SK-N-SH treated with all-trans-retinoic acid at 6 μM for 48 hours (cell line): ENCODE measurements at regions not wholly inside any gene's neighbourhood (a gene's known extent, or its start where the extent isn't known, plus 50 kb on each side); places are given as distances from the start of the nearest gene placed in this dataset.

Experiments used
- ATAC-seq: fragments of 200-7000 bp; cut with Tn5 transposase; 3 replicates; pipeline ENCODE4 v1.9.1; 2020; ENCODE audit warnings: mild to moderate bottlenecking, moderate library complexity
- BACH2 ChIP-seq: fragments of 250-450 bp; sonication (Bioruptor Pico); IDR thresholded peaks from 2 replicates; pipeline ENCODE4 v1.9.0; 2021; ENCODE audit warnings: mild to moderate bottlenecking, borderline replicate concordance
- CREB5 ChIP-seq: fragments of 250-450 bp; sonication (Bioruptor Pico); IDR thresholded peaks from 2 replicates; pipeline ENCODE4 v1.5.1; 2020; ENCODE audit warnings: low read depth, mild to moderate bottlenecking, moderate library complexity
- CSDC2 ChIP-seq: fragments of 250-450 bp; sonication (Bioruptor Pico); IDR thresholded peaks from 2 replicates; pipeline ENCODE4 v1.5.0; 2020; ENCODE audit warnings: mild to moderate bottlenecking, moderate library complexity
- ESRRG ChIP-seq: fragments of 250-450 bp; sonication (Bioruptor Pico); IDR thresholded peaks from 2 replicates; pipeline ENCODE4 v1.6.1; 2021; ENCODE audit warnings: mild to moderate bottlenecking
- GLIS3 ChIP-seq: fragments of 250-450 bp; sonication (Bioruptor Pico); IDR thresholded peaks from 2 replicates; pipeline ENCODE4 v1.5.0; 2020; ENCODE audit warnings: mild to moderate bottlenecking, moderate library complexity
- ISL1 ChIP-seq: fragments of 250-450 bp; sonication (Bioruptor Pico); IDR thresholded peaks from 2 replicates; pipeline ENCODE4 v2.1.2; 2022; ENCODE audit warnings: mild to moderate bottlenecking, moderate library complexity
- OSR1 ChIP-seq: fragments of 250-450 bp; sonication (Bioruptor Pico); IDR thresholded peaks from 2 replicates; pipeline ENCODE4 v1.8.0; 2022; ENCODE audit warnings: moderate library complexity, mild to moderate bottlenecking, inconsistent platforms
- PPARA ChIP-seq: fragments of 250-450 bp; sonication (Bioruptor Pico); IDR thresholded peaks from 2 replicates; pipeline ENCODE4 v1.5.0; 2020; ENCODE audit warnings: mild to moderate bottlenecking, borderline replicate concordance
- RARB ChIP-seq: fragments of 250-450 bp; sonication (Bioruptor Pico); IDR thresholded peaks from 2 replicates; pipeline ENCODE4 v1.8.0; 2021; ENCODE audit warnings: mild to moderate bottlenecking, moderate library complexity
- TCF4 ChIP-seq: fragments of 250-450 bp; sonication (Bioruptor Pico); IDR thresholded peaks from 2 replicates; pipeline ENCODE4 v1.8.0; 2021; ENCODE audit warnings: mild to moderate bottlenecking, moderate library complexity, borderline replicate concordance
- TOX ChIP-seq: fragments of 250-450 bp; sonication (Bioruptor Pico); IDR thresholded peaks from 2 replicates; pipeline ENCODE4 v1.8.0; 2021; ENCODE audit warnings: mild to moderate bottlenecking, moderate library complexity, borderline replicate concordance
- TSHZ2 ChIP-seq: fragments of 250-450 bp; sonication (Bioruptor Pico); IDR thresholded peaks from 2 replicates; pipeline ENCODE4 v1.5.0; 2020; ENCODE audit warnings: mild to moderate bottlenecking, moderate library complexity
- ZC3H10 ChIP-seq: fragments of 250-450 bp; sonication (Bioruptor Pico); IDR thresholded peaks from 2 replicates; pipeline ENCODE4 v1.5.1; 2021; ENCODE audit warnings: mild to moderate bottlenecking, moderate library complexity
- ZFP3 ChIP-seq: fragments of 250-450 bp; sonication (Bioruptor Pico); IDR thresholded peaks from 2 replicates; pipeline ENCODE4 v1.5.0; 2020; ENCODE audit warnings: mild to moderate bottlenecking, moderate library complexity
- ZNF565 ChIP-seq: fragments of 450-650 bp; formaldehyde crosslinking; conservative IDR thresholded peaks from 2 replicates; pipeline ENCODE4 v1.5.0; 2020; ENCODE audit warnings: low read depth, mild to moderate bottlenecking, moderate library complexity
- ZNF8 ChIP-seq: fragments of 450-650 bp; formaldehyde crosslinking; IDR thresholded peaks from 2 replicates; pipeline ENCODE4 v1.5.0; 2020; ENCODE audit warnings: mild to moderate bottlenecking, moderate library complexity
- TF ChIP-seq, protein P1 (sequence below): fragments of 250-450 bp; sonication (Bioruptor Pico); IDR thresholded peaks from 2 replicates; pipeline ENCODE4 v1.8.0; 2020; ENCODE audit warnings: mild to moderate bottlenecking, moderate library complexity, borderline replicate concordance
- TF ChIP-seq, protein P2 (sequence below): fragments of 250-450 bp; sonication (Bioruptor Pico); IDR thresholded peaks from 2 replicates; pipeline ENCODE4 v1.5.1; 2021; ENCODE audit warnings: mild to moderate bottlenecking, moderate library complexity

DNA sequence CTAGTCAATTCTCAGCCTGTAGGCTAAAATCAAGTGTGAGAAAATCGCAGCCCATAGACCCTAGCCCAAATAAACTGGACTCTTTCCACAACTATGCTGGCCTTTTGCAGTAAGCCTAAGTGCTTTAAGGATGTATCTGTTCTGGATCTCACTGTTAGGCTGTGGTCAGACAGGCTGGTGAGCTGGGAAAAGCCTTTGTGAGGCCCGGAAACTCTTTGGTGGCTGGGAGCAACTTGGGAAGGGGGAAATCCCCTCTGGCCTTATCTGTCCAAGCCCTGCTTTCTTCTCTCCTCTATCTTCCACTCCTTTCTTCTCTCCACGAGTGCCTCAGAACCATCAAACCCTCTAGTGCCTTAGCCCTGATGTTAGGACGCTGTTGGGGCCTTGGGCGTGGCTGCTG lies 135.4 kb downstream of the LACC1 start (continued):
- TF ChIP-seq ESRRG (CRISPR knock-in tag): no peak
- TF ChIP-seq, all 23 proteins: peak for 0

GRCh38 chr13:44015811-44016210 lies 136.1 kb downstream of the LACC1 start:
- ATAC-seq: no peak
- TF ChIP-seq TOX (no peak), TCF4 (no peak), TSHZ2 (no peak), CSDC2 (CRISPR knock-in tag) (no peak), CREB5 (no peak), BACH2 (CRISPR knock-in tag) (no peak), ZFP3 (CRISPR knock-in tag) (no peak), ZNF565 (CRISPR knock-in tag) (no peak), OSR1 (CRISPR knock-in tag) (no peak), ISL1 (CRISPR knock-in tag) (no peak), ZC3H10 (CRISPR knock-in tag) (no peak), PPARA (CRISPR knock-in tag) (no peak), GLIS3 (CRISPR knock-in tag) (no peak)
- TF ChIP-seq, protein P1, sequence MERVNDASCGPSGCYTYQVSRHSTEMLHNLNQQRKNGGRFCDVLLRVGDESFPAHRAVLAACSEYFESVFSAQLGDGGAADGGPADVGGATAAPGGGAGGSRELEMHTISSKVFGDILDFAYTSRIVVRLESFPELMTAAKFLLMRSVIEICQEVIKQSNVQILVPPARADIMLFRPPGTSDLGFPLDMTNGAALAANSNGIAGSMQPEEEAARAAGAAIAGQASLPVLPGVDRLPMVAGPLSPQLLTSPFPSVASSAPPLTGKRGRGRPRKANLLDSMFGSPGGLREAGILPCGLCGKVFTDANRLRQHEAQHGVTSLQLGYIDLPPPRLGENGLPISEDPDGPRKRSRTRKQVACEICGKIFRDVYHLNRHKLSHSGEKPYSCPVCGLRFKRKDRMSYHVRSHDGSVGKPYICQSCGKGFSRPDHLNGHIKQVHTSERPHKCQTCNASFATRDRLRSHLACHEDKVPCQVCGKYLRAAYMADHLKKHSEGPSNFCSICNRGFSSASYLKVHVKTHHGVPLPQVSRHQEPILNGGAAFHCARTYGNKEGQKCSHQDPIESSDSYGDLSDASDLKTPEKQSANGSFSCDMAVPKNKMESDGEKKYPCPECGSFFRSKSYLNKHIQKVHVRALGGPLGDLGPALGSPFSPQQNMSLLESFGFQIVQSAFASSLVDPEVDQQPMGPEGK (CRISPR knock-in tag): no peak

- TF ChIP-seq GLIS3 (CRISPR knock-in tag) (no peak), TSHZ2 (no peak), OSR1 (CRISPR knock-in tag) (no peak), ZNF8 (CRISPR knock-in tag) (no peak), RARB (CRISPR knock-in tag) (no peak)
- TF ChIP-seq, protein P2, sequence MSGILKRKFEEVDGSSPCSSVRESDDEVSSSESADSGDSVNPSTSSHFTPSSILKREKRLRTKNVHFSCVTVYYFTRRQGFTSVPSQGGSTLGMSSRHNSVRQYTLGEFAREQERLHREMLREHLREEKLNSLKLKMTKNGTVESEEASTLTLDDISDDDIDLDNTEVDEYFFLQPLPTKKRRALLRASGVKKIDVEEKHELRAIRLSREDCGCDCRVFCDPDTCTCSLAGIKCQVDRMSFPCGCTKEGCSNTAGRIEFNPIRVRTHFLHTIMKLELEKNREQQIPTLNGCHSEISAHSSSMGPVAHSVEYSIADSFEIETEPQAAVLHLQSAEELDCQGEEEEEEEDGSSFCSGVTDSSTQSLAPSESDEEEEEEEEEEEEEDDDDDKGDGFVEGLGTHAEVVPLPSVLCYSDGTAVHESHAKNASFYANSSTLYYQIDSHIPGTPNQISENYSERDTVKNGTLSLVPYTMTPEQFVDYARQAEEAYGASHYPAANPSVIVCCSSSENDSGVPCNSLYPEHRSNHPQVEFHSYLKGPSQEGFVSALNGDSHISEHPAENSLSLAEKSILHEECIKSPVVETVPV: no peak
- TF ChIP-seq, protein P1 (CRISPR knock-in tag): no peak
- no peak for ATAC-seq
These were observed 138.1 kb downstream of the LACC1 start for GRCh38 chr13:44017756-44018309.
